Liver (tissue), 3 donors: ENCODE measurements at regions not wholly inside any gene's neighbourhood (a gene's known extent, or its start where the extent isn't known, plus 50 kb on each side); places are given as distances from the start of the nearest gene placed in this dataset.

ENCODE experiments used
- ATF3 ChIP-seq: IDR thresholded peaks from 2 replicates; pipeline ENCODE4 v1.6.1; 2016; ENCODE audit warnings: antibody characterized with exemption
- CTCF ChIP-seq: fragments of 150-350 bp; IDR thresholded peaks from 2 replicates; pipeline ENCODE4 v1.5.1; 2017; ENCODE audit warnings: improper control_type of control experiment, low read depth, low read length; ENCODE audit not compliant: missing input control
- EGR1 ChIP-seq, 2 donors: IDR thresholded peaks; 2 replicates each; pipeline ENCODE4 v1.6.1; 2016 to 2018; ENCODE audit warnings: antibody characterized with exemption in 2 of 2, low read depth in 2 of 2
- FOXA1 ChIP-seq: IDR thresholded peaks from 2 replicates; pipeline ENCODE4 v1.6.1; 2016; ENCODE audit warnings: antibody characterized with exemption
- GABPA ChIP-seq, 2 donors: IDR thresholded peaks in 1 of 2; conservative IDR thresholded peaks in 1 of 2; 2 replicates each; pipeline ENCODE4 v1.6.1; 2016; ENCODE audit warnings: antibody characterized with exemption in 2 of 2, mild to moderate bottlenecking in 1 of 2, moderate library complexity in 1 of 2
- JUND ChIP-seq, 2 donors: IDR thresholded peaks; 2 replicates each; pipeline ENCODE4 v1.6.1; 2016; ENCODE audit warnings: antibody characterized with exemption in 2 of 2
- MAX ChIP-seq: IDR thresholded peaks from 2 replicates; pipeline ENCODE4 v1.6.1; 2016; ENCODE audit warnings: antibody characterized with exemption
- NR2F2 ChIP-seq: IDR thresholded peaks from 2 replicates; pipeline ENCODE4 v1.6.1; 2016; ENCODE audit warnings: antibody characterized with exemption
- RAD21 ChIP-seq, 2 donors: IDR thresholded peaks; 2 replicates each; pipeline ENCODE4 v1.6.1; 2016; ENCODE audit warnings: antibody characterized with exemption in 2 of 2, mild to moderate bottlenecking in 2 of 2
- REST ChIP-seq: IDR thresholded peaks from 2 replicates; pipeline ENCODE4 v1.6.1; 2016; ENCODE audit warnings: antibody characterized with exemption, mild to moderate bottlenecking
- SP1 ChIP-seq: IDR thresholded peaks from 2 replicates; pipeline ENCODE4 v1.6.1; 2018; ENCODE audit warnings: antibody characterized with exemption, mild to moderate bottlenecking
- TAF1 ChIP-seq: conservative IDR thresholded peaks from 2 replicates; pipeline ENCODE4 v1.6.1; 2016; ENCODE audit warnings: antibody characterized with exemption, mild to moderate bottlenecking
- YY1 ChIP-seq: IDR thresholded peaks from 2 replicates; pipeline ENCODE4 v1.6.1; 2016; ENCODE audit warnings: antibody characterized with exemption, mild to moderate bottlenecking
- donor health status: healthy.
- donor health status: healthy.

- TF ChIP-seq CTCF (no peak), MAX (no peak), RAD21 (IDR thresholded peaks at IDR 0.05) (no peak), GABPA (IDR thresholded peaks at IDR 0.05 in 1 of 2, conservative IDR thresholded peaks at IDR 0.05 in 1 of 2) (no peak), EGR1 (IDR thresholded peaks at IDR 0.05; ENCODE audit: low read depth in 2 of 2) (no peak), NR2F2 (no peak), TAF1 (no peak), SP1 (no peak), YY1 (no peak), JUND (IDR thresholded peaks at IDR 0.05) (no peak), REST (no peak), FOXA1 (no peak), ATF3 (no peak)
Observed at GRCh38 chr18:54031243-54031642, 193.2 kb downstream of the MBD2 start.
